ENCODE measurements at regions not wholly inside any gene's neighbourhood (a gene's known extent, or its start where the extent isn't known, plus 50 kb on each side); places are given as distances from the start of the nearest gene placed in this dataset.

- TF ChIP-seq CTCF (IDR thresholded peaks at IDR 0.05; ENCODE audit: insufficient read depth, low read length, severe bottlenecking): no peak
- peak; percentile 27 for DNase-seq (ENCODE audit: low read depth)
- Histone ChIP-seq H3K4me3 (ENCODE audit: low read depth, low read length) (no peak overlapping the region), H3K27me3 (ENCODE audit: control insufficient read depth, insufficient read depth, low read length) (no peaks in the 10 kb centered on the region), H3K36me3 (ENCODE audit: control insufficient read depth, insufficient read depth, low read length) (no peaks in the 10 kb centered on the region)
- no peak for FAIRE-seq
Observed at GRCh38 chr11:82004537-82005213, 729.0 kb downstream of the FAM181B start.

- no peak for FAIRE-seq
- TF ChIP-seq CTCF (IDR thresholded peaks at IDR 0.05; ENCODE audit: insufficient read depth, low read length, severe bottlenecking): no peak
- Histone ChIP-seq H3K27me3 (ENCODE audit: control insufficient read depth, insufficient read depth, low read length) (no peaks in the 10 kb centered on the region), H3K4me3 (ENCODE audit: low read depth, low read length) (no peak overlapping the region), H3K36me3 (ENCODE audit: control insufficient read depth, insufficient read depth, low read length) (no peaks in the 10 kb centered on the region)
- peak; percentile 50 for DNase-seq (ENCODE audit: low read depth)
Observed at GRCh38 chr11:82003671-82004515, 729.8 kb downstream of the FAM181B start.

- Histone ChIP-seq H3K4me3 (ENCODE audit: low read depth, low read length) (no peak overlapping the region), H3K36me3 (ENCODE audit: control insufficient read depth, insufficient read depth, low read length) (no peaks in the 10 kb centered on the region), H3K27me3 (ENCODE audit: control insufficient read depth, insufficient read depth, low read length) (no peaks in the 10 kb centered on the region)
- DNase-seq (ENCODE audit: low read depth) (no peak), FAIRE-seq (no peak)
- TF ChIP-seq CTCF (IDR thresholded peaks at IDR 0.05; ENCODE audit: insufficient read depth, low read length, severe bottlenecking): no peak
Observed at GRCh38 chr11:82003024-82003423, 730.6 kb downstream of the FAM181B start.

- no peak overlapping the region for H3K4me3 ChIP-seq (ENCODE audit: low read depth, low read length)
- no peaks in the 10 kb centered on the region for H3K27me3 ChIP-seq (ENCODE audit: control insufficient read depth, insufficient read depth, low read length)
- FAIRE-seq (no peak), DNase-seq (ENCODE audit: low read depth) (no peak)
- TF ChIP-seq CTCF (IDR thresholded peaks at IDR 0.05; ENCODE audit: insufficient read depth, low read length, severe bottlenecking): no peak
- no peaks in the 10 kb centered on the region for H3K36me3 ChIP-seq (ENCODE audit: control insufficient read depth, insufficient read depth, low read length)
Observed at GRCh38 chr11:81995889-81996288, 737.8 kb downstream of the FAM181B start.

- TF ChIP-seq CTCF (IDR thresholded peaks at IDR 0.05; ENCODE audit: insufficient read depth, low read length, severe bottlenecking): no peak
- DNase-seq (ENCODE audit: low read depth) (no peak), FAIRE-seq (no peak)
- Histone ChIP-seq H3K27me3 (ENCODE audit: control insufficient read depth, insufficient read depth, low read length) (no peaks in the 10 kb centered on the region), H3K36me3 (ENCODE audit: control insufficient read depth, insufficient read depth, low read length) (no peaks in the 10 kb centered on the region), H3K4me3 (ENCODE audit: low read depth, low read length) (no peak overlapping the region)
Observed at GRCh38 chr11:81993755-81994154, 739.9 kb downstream of the FAM181B start.
